ENCODE measurements at regions not wholly inside any gene's neighbourhood (a gene's known extent, or its start where the extent isn't known, plus 50 kb on each side); places are given as distances from the start of the nearest gene placed in this dataset.

DNA sequence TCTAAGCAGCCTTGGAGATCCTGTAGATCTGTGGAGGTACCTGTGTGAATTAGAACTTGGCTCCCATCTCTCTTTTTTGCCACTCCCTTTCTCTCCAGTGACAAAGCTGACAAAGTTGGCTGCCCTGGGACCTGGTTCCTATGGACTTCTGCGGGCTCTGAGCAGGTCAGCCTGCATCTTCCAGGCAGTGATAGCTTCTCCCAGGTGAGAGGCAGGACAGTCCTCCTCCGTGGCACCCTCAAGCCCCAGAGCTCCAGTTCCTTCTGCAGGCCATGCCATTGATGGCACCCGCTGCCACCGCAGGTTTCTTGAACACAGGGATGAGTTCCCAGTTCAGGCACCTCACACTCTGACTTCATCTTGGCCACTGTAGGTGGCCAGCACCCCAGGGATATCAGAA lies 73.5 kb upstream of the GRB10 start:
- Histone ChIP-seq H2AFZ (ENCODE audit: low read length) (no peak overlapping the region), H3K4me1 (ENCODE audit: insufficient read depth, low read length, poor library complexity, severe bottlenecking) (no peaks in the 10 kb centered on the region), H4K20me1 (ENCODE audit: insufficient read depth, low read length, poor library complexity, severe bottlenecking) (no peaks in the 10 kb centered on the region), H3K27me3 (ENCODE audit: insufficient read depth, low read length, poor library complexity, severe bottlenecking) (no peaks in the 10 kb centered on the region), H3K9me2 (replicated peaks; ENCODE audit: low read depth, low read length) (no peaks in the 10 kb centered on the region), H3K79me2 (ENCODE audit: insufficient read depth, low read length) (no peaks in the 10 kb centered on the region), H3K9ac (ENCODE audit: low read depth, low read length, poor library complexity, severe bottlenecking) (no peak overlapping the region), H3F3A (ENCODE audit: low read depth) (no peaks in the 10 kb centered on the region), H3K9me3 (ENCODE audit: insufficient read depth, low read depth, low read length) (no peaks in the 10 kb centered on the region), H3K36me3 (ENCODE audit: insufficient read depth, low read length) (no peaks in the 10 kb centered on the region), H3K4me3 (ENCODE audit: low read length, poor library complexity, severe bottlenecking) (no peak overlapping the region), H3K4me2 (ENCODE audit: low read depth, low read length, poor library complexity, severe bottlenecking) (no peak overlapping the region)
- TF ChIP-seq EZH2phosphoT487 (IDR thresholded peaks at IDR 0.05; ENCODE audit: borderline replicate concordance) = no peak
- TF ChIP-seq CTCF (conservative IDR thresholded peaks at IDR 0.05; ENCODE audit: low read length) = no peak

DNA sequence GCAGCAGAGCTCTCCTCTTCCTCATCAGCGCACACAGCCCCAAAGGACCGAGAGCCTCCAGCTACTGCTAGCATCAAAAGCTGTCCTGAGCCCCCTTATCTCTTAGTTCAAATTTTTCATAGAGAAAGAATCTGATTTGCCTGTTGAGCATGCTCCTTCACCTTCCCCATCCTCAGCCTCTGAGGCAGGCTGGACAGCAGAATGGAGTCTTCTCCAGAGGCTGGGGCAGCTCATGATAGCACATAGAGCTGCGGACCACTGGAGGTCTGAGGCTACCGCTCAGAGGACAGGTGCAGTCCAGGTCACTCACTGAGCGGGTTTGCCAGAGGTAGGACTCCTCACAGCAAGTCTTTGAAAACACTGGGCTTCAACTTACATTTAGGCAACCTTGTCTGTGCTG lies 72.8 kb upstream of the GRB10 start:
- H4K20me1 ChIP-seq (ENCODE audit: insufficient read depth, low read length, poor library complexity, severe bottlenecking) = no peaks in the 10 kb centered on the region
- no peak overlapping the region for H3K9ac ChIP-seq (ENCODE audit: low read depth, low read length, poor library complexity, severe bottlenecking)
- no peaks in the 10 kb centered on the region for H3K79me2 ChIP-seq (ENCODE audit: insufficient read depth, low read length)
- no peak overlapping the region for H3K4me2 ChIP-seq (ENCODE audit: low read depth, low read length, poor library complexity, severe bottlenecking)
- no peak overlapping the region for H3K4me3 ChIP-seq (ENCODE audit: low read length, poor library complexity, severe bottlenecking)
- no peaks in the 10 kb centered on the region for H3K27me3 ChIP-seq (ENCODE audit: insufficient read depth, low read length, poor library complexity, severe bottlenecking)
- no peak overlapping the region for H2AFZ ChIP-seq (ENCODE audit: low read length)
- no peaks in the 10 kb centered on the region for H3K4me1 ChIP-seq (ENCODE audit: insufficient read depth, low read length, poor library complexity, severe bottlenecking)
- TF ChIP-seq CTCF (conservative IDR thresholded peaks at IDR 0.05; ENCODE audit: low read length) (no peak), EZH2phosphoT487 (IDR thresholded peaks at IDR 0.05; ENCODE audit: borderline replicate concordance) (no peak)
- no peaks in the 10 kb centered on the region for H3K9me2 ChIP-seq (replicated peaks; ENCODE audit: low read depth, low read length)
- no peaks in the 10 kb centered on the region for H3K36me3 ChIP-seq (ENCODE audit: insufficient read depth, low read length)
- no peaks in the 10 kb centered on the region for H3F3A ChIP-seq (ENCODE audit: low read depth)
- no peaks in the 10 kb centered on the region for H3K9me3 ChIP-seq (ENCODE audit: insufficient read depth, low read depth, low read length)

- Histone ChIP-seq H3K4me3 (ENCODE audit: low read length, poor library complexity, severe bottlenecking) (no peak overlapping the region), H3K9ac (ENCODE audit: low read depth, low read length, poor library complexity, severe bottlenecking) (no peak overlapping the region), H3K4me1 (ENCODE audit: insufficient read depth, low read length, poor library complexity, severe bottlenecking) (no peaks in the 10 kb centered on the region), H3K79me2 (ENCODE audit: insufficient read depth, low read length) (no peaks in the 10 kb centered on the region), H3F3A (ENCODE audit: low read depth) (no peaks in the 10 kb centered on the region), H3K4me2 (ENCODE audit: low read depth, low read length, poor library complexity, severe bottlenecking) (no peak overlapping the region), H4K20me1 (ENCODE audit: insufficient read depth, low read length, poor library complexity, severe bottlenecking) (no peaks in the 10 kb centered on the region), H3K27me3 (ENCODE audit: insufficient read depth, low read length, poor library complexity, severe bottlenecking) (no peaks in the 10 kb centered on the region), H3K9me3 (ENCODE audit: insufficient read depth, low read depth, low read length) (no peaks in the 10 kb centered on the region), H2AFZ (ENCODE audit: low read length) (no peak overlapping the region), H3K36me3 (ENCODE audit: insufficient read depth, low read length) (no peaks in the 10 kb centered on the region), H3K9me2 (replicated peaks; ENCODE audit: low read depth, low read length) (no peaks in the 10 kb centered on the region)
- TF ChIP-seq EZH2phosphoT487 (IDR thresholded peaks at IDR 0.05; ENCODE audit: borderline replicate concordance) (no peak), CTCF (conservative IDR thresholded peaks at IDR 0.05; ENCODE audit: low read length) (no peak)
Observed at GRCh38 chr7:50854831-50855230, 72.1 kb upstream of the GRB10 start.

Measured in Loucy (cell line).